IPS DF 4.7 (cell line): ENCODE measurements at regions not wholly inside any gene's neighbourhood (a gene's known extent, or its start where the extent isn't known, plus 50 kb on each side); places are given as distances from the start of the nearest gene placed in this dataset.

Source experiments
- DNase-seq: peaks from one replicate; pipeline ENCODE4 v3.0.0-alpha.2; 2013; ENCODE audit warnings: low spot score; ENCODE audit errors: extremely low read depth

- DNase-seq: no peak
Observed at GRCh38 chr9:107711542-107711941, 222.0 kb upstream of the KLF4 start.

GRCh38 chr9:107710953-107711352 lies 221.4 kb upstream of the KLF4 start:
- no peak for DNase-seq

GRCh38 chr9:107710546-107710945 lies 221.0 kb upstream of the KLF4 start:
- no peak for DNase-seq

- no peak for DNase-seq
Observed at GRCh38 chr9:107708791-107709190, 219.2 kb upstream of the KLF4 start.

- no peak for DNase-seq
Observed at GRCh38 chr9:107707915-107708441, 218.4 kb upstream of the KLF4 start.

GRCh38 chr9:107707428-107707837 lies 217.9 kb upstream of the KLF4 start:
- DNase-seq: no peak

- no peak for DNase-seq
Observed at GRCh38 chr9:107706701-107707427, 217.3 kb upstream of the KLF4 start.

GRCh38 chr9:107705521-107705920 lies 216.0 kb upstream of the KLF4 start:
- DNase-seq: no peak

- no peak for DNase-seq
Observed at GRCh38 chr9:107704774-107705173, 215.2 kb upstream of the KLF4 start.

GRCh38 chr9:107703651-107704050 lies 214.1 kb upstream of the KLF4 start:
- no peak for DNase-seq

GRCh38 chr9:107700847-107701246 lies 211.3 kb upstream of the KLF4 start:
- DNase-seq: no peak

GRCh38 chr9:107699231-107699630 lies 209.7 kb upstream of the KLF4 start:
- no peak for DNase-seq

- no peak for DNase-seq
Observed at GRCh38 chr9:107698779-107699178, 209.2 kb upstream of the KLF4 start.

- DNase-seq: no peak
Observed at GRCh38 chr9:107696302-107696701, 206.7 kb upstream of the KLF4 start.

GRCh38 chr9:107694390-107694789 lies 204.8 kb upstream of the KLF4 start:
- DNase-seq: no peak

GRCh38 chr9:107693625-107694326 lies 204.2 kb upstream of the KLF4 start:
- DNase-seq: no peak

- no peak for DNase-seq
Observed at GRCh38 chr9:107691664-107692063, 202.1 kb upstream of the KLF4 start.

GRCh38 chr9:107690021-107690420 lies 200.5 kb upstream of the KLF4 start:
- no peak for DNase-seq

GRCh38 chr9:107688728-107689127 lies 199.2 kb upstream of the KLF4 start:
- no peak for DNase-seq

- DNase-seq: no peak
Observed at GRCh38 chr9:107685901-107686300, 196.3 kb upstream of the KLF4 start.

- DNase-seq: no peak
Observed at GRCh38 chr9:107685376-107685775, 195.8 kb upstream of the KLF4 start.

- DNase-seq: no peak
Observed at GRCh38 chr9:107684224-107684623, 194.7 kb upstream of the KLF4 start.

GRCh38 chr9:107683566-107683965 lies 194.0 kb upstream of the KLF4 start:
- no peak for DNase-seq
